MM.1S (cell line): ENCODE measurements at regions not wholly inside any gene's neighbourhood (a gene's known extent, or its start where the extent isn't known, plus 50 kb on each side); places are given as distances from the start of the nearest gene placed in this dataset.

Experiments
- EZH2 ChIP-seq: fragments of 300-600 bp; sonication (generic); optimal IDR thresholded peaks from 2 replicates; pipeline ENCODE3; 2017; ENCODE audit warnings: low read depth, mild to moderate bottlenecking, antibody characterized with exemption, low read length, mixed read lengths
- EZH2phosphoT487 ChIP-seq: fragments of 300-600 bp; sonication (generic); IDR thresholded peaks from 2 replicates; pipeline ENCODE4 v1.6.1; 2018; ENCODE audit warnings: antibody characterized with exemption, low read length
- TF ChIP-seq, protein P1 (sequence below): fragments of 300-600 bp; sonication (generic); IDR thresholded peaks from 2 replicates; pipeline ENCODE4 v1.5.1; 2016; ENCODE audit warnings: antibody characterized with exemption, low read length, mixed read lengths

DNA sequence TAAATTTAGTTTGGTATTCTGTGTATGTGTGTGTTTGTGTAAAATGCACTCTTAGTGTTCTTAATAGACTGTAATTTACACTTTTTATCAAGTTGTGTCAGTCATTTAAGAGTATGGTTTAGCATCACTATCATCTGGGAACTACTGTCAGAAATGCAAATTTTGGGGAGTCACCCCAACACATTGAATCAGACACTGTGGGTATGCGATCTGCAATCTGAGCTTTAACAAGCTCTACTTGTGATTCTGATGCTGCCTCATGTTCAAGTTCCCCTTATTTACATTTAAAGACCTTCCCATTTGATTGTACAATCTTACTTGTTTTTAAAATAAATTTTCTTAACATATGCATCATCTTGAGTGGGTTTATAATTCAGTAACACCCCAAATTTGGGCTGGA is 218.1 kb upstream of the FOXP2 start:
- TF ChIP-seq, protein P1, sequence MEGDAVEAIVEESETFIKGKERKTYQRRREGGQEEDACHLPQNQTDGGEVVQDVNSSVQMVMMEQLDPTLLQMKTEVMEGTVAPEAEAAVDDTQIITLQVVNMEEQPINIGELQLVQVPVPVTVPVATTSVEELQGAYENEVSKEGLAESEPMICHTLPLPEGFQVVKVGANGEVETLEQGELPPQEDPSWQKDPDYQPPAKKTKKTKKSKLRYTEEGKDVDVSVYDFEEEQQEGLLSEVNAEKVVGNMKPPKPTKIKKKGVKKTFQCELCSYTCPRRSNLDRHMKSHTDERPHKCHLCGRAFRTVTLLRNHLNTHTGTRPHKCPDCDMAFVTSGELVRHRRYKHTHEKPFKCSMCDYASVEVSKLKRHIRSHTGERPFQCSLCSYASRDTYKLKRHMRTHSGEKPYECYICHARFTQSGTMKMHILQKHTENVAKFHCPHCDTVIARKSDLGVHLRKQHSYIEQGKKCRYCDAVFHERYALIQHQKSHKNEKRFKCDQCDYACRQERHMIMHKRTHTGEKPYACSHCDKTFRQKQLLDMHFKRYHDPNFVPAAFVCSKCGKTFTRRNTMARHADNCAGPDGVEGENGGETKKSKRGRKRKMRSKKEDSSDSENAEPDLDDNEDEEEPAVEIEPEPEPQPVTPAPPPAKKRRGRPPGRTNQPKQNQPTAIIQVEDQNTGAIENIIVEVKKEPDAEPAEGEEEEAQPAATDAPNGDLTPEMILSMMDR = no peak
- TF ChIP-seq EZH2 = no peak
- no peak for TF ChIP-seq EZH2phosphoT487
